Activated CD4-positive, alpha-beta T cell treated with anti-CD3 and anti-CD28 coated beads for 48 hours (primary cell): ENCODE measurements at regions not wholly inside any gene's neighbourhood (a gene's known extent, or its start where the extent isn't known, plus 50 kb on each side); places are given as distances from the start of the nearest gene placed in this dataset.

Experiments used
- DNase-seq: peaks from one replicate; pipeline ENCODE4 v3.0.0-alpha.2; 2020

- no peak for DNase-seq
These were observed 162.4 kb upstream of the CDYL start for GRCh38 chr6:4613795-4614194.

GRCh38 chr6:4613381-4613780 lies 162.8 kb upstream of the CDYL start:
- no peak for DNase-seq

DNA sequence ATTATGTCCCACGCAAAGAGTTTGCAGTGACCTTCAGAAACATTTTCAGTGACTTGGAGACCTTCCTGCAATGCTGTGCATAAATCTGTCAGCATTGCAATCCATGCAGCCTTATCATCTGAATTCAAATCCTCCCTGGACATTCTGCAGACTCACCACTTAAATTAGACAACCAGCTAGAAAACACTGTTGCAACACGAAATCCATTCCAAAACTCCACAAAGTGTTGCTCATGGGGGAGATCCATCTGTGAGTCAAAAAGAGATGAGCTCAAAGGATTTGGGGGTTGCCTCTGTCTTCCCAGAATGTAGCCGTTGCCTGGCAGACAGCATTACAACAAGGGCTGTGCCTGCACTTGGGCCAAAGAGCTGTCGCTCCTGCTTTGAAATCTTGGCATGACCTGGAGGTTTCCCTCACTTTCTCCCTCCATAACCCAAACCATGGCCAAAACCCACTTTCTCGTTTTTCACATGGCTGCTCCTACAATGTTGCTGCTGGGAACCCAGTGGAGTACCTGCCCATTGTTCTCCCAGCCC lies 163.5 kb upstream of the CDYL start:
- no peak for DNase-seq

DNA sequence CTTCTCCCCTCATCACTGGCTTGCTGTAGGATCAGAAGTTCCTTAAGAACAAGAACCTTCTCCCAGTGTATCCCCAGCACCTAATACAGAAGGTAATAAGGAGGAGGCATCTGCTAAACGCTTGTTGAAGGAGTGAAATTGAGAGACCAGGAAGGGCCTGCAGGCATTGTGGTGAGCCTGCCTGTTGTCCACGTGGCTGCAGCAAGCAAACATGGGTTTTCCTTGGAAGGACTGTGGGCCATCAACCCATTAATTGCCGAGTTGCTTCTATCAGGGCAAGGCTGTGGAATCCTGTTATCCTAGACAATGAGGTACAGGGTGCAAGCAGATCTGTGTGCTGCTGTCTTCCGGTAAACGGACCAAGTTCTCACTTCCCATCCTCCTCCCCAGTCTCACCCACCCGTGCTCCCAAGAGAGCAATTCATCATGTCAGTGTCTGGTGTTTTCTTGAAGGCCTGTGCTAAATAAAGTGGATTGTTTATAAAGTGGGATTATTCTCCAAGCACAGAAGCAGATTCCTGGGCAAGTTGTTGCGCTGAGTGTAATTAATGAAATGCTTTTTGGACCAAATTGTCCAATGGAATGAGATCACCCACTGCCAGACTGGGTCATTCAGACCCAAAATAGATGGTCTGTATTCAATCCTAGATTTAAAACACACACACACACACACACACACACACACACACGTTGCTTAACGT lies 164.6 kb upstream of the CDYL start:
- no peak for DNase-seq

GRCh38 chr6:4610256-4610655 lies 165.9 kb upstream of the CDYL start:
- DNase-seq, result no peak

GRCh38 chr6:4608361-4609115 lies 167.7 kb upstream of the CDYL start:
- DNase-seq, result no peak

DNA sequence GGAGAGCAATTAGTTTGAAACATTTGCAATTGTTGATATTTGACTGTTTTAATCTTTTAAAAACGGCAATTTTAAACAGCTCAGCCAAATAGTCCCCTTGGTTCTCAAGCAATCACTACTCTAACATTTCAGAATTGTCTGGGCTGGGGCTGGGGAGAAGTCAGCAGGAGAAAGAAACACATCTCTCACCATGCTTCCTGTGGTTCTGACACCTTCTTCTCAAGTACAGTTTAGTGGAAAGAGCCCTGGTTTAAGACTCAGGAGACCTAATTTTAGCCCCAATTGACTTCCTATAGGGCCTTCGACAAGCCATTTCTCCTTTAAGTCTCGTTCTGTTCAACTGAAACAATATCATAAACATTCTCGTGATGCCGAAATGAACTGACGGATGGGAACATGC lies 168.4 kb upstream of the CDYL start:
- no peak for DNase-seq

- no peak for DNase-seq
These were observed 169.1 kb upstream of the CDYL start for GRCh38 chr6:4606821-4607704.

DNA sequence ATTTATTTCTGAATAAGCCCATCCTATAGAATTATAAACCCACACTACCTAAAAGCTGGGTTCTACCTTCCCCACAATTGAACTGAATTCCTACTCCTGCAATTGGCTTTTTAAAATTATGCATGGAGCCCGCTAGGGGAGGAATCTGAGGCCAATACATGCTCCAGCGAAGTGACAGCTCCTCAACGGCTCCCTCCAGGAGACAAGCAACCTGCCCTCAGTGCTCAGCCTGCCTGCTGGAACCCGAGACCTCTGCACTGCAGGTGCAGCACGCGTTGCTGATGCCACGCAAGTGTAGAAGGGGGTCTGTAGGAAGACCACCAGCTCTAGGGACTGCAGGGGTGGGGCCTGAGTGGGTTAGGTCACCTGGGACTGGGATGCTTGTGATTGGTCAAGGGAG lies 170.2 kb upstream of the CDYL start:
- no peak for DNase-seq

DNA sequence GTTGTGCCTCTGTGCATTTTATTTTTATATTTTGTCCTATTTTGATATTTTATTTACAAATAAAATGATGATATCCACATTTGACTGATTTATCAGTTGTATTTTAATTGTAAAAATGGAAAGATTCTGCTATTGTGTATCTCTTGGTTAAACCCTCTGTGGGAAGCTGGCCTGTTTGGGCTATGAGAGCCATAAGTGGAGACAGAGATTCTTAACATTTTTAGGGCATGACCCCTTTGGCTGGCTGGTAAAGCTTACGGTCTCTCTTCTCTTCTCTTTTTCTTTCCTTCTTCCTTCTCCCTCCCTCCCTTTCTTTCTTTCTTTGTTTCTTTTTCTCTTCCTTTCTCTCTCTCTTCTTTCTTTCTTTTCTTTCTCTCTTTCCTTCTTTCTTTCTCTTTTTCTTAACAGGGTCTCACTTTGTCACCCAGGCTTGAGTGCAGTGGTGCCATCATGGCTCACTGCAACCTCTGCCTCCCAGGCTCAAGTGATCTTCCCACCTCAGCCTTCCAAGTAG lies 172.3 kb upstream of the CDYL start:
- no peak for DNase-seq

DNA sequence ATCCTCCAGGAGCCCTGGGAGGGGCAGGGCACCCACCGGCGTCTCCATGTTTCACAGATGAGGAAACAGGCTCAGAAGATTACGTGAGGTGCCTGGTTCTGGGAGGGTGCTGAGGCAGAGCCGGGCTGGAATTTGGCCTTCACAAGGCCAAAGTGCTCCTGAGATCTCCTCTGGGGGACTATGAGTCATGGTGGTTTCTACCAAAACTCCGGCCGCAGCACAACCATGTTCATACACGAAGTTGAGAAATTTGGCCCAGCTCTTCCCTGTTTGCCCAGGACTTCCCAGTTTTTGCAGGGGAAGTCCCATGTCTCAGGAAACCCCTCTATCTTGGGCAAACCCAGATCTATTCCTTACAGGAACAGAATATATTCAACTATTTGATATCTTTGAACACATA lies 172.9 kb upstream of the CDYL start:
- DNase-seq, result no peak

DNA sequence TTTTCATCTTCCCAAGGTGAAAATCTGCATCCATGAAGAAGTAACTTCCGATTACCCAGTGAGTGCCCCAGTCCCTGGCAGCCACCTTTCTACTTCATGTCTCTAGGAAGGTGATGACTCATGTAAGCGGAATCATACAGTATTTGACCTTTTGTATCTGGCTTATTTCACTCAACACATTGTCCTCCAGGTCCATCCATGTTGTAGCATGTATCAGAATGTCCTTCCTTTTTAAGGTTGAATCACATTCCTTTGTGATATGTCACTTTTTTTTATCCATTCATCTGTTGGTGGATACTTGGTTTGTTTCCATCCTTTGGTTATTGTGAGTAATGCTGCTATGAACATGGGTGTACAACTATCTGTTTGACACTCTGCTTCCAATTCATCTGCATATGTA lies 176.3 kb upstream of the CDYL start:
- DNase-seq, result no peak

- no peak for DNase-seq
These were observed 177.7 kb upstream of the CDYL start for GRCh38 chr6:4598384-4598995.

GRCh38 chr6:4593951-4594350 lies 182.3 kb upstream of the CDYL start:
- DNase-seq, result no peak

DNA sequence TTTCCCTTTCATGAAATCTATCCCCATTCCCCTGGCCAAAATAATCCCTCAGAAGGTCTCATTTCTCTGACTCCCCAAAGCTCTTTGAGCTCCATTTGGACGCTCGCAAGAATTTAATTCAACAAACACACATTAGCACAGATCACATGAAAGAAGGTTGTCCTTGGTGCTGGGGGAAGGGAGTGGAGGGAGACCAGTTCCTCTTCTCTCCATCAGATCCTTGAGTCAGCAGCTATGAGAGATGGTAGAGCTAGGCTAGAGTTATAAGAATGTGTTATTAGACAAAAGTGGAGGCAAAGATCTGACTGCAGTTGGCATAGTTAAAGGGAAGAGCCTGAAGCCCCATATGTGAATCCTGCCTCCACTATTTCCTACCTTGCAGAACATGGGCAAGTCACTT lies 184.2 kb upstream of the CDYL start:
- DNase-seq, result no peak

DNA sequence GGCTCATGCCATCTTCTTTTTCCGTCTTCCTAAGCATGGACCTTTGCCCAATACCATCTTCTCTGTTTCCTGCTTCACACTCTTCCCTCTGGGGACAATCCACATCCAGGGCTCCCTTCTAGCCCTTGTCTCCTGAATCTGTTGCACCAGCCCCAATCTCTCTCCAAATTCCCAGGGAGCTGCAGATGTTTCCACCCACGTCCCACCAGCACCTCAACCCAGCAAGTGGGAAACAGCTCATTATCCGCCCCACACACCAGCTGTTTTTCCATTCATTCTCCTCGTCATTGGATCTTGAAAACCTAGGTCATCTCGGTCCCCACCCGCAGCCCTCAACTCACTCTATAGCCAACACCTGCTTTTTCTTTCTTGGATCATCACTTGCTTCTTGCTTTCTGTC lies 185.0 kb upstream of the CDYL start:
- DNase-seq, result no peak

- DNase-seq, result no peak
These were observed 186.9 kb upstream of the CDYL start for GRCh38 chr6:4589295-4589694.

DNA sequence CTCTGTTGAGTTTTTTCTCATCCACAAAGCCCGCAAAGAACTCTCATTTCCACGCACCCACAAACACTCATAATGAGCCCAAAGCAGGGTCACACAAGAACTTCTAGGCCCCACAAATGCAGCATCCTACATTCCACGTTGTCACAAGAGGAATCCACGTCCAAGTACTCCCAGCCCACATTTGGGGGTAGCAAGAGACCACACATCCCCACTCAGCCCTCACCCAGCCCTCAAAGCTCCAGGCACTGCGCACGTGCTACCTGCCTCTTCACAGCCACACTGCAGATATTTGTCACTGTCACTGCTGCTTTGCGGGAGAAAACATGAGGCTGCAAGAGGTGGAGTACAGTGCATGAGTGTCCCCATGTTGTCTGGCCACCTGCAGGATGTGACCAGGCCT lies 187.6 kb upstream of the CDYL start:
- DNase-seq, result no peak

- DNase-seq, result no peak
These were observed 188.0 kb upstream of the CDYL start for GRCh38 chr6:4588163-4588562.

DNA sequence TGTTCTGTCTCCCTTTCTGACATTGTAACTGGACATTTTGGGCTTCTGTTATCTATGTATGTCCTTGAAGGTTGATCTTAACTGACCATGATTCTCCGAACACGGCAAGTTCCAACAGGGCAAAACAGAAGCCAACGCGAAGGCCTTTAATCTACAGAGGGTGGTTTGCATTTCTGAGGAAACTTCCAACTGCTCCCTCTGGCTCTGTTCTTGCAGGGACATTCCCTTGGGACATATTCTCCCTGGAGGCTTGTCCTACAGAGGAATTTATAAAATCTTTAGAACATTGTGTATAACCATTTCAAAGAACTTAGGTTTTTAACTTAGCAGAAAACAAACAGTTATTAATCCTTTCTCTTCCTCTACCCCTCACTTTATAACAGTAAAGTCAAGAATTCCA lies 189.0 kb upstream of the CDYL start:
- no peak for DNase-seq

GRCh38 chr6:4586469-4586859 lies 189.7 kb upstream of the CDYL start:
- DNase-seq, result no peak

DNA sequence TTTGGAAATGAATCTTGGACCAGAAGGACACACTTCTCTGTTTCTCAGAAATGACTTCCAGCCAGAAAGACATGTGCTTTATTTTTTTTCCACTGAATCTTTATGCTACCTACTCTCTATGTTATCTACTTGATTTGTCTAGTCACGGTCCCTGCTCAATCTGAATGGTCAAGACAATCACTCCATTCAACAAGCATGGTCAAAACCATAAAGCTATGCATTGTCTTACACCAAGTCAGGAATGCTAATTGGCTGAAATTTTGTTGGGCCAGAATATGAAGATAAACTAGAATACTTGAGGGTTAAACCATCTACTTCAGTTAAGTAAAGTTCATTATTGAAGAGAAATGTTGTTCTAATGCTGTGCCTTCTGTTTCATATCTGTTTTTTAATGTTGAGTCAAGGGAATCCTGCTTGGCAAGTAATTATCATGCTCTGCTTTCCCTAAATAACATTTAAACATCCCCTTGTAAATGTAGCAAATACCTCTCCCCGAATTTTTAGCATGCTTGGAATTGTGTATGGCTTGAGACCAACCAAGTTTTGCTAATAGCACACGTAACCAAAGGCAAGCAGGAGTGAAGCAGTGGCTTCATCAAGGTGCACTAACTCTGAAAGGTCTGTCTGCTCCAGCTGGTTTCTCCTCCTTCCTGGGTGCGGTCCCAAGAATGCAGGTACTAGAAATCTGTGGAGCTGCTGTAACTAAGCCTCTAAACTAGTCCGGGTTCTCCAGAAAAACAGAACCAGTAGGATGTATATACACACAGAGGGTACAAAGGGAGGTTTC lies 190.3 kb upstream of the CDYL start:
- no peak for DNase-seq
